Neural crest cell (in vitro differentiated cells): ENCODE measurements at regions not wholly inside any gene's neighbourhood (a gene's known extent, or its start where the extent isn't known, plus 50 kb on each side); places are given as distances from the start of the nearest gene placed in this dataset.
A peak's percentile ranks its signal among the peaks of the same experiment; 100 is the strongest.

Source experiments
- DNase-seq: peaks from one replicate; pipeline ENCODE4 v3.0.0; 2021; ENCODE audit warnings: low read depth, mixed read lengths, low spot score
- H3K27ac Mint-ChIP-seq: one replicate; pipeline ENCODE4 v1.8.0; 2021; ENCODE audit warnings: mild to moderate bottlenecking, mixed read lengths; ENCODE audit not compliant: unreplicated experiment
- H3K27me3 Mint-ChIP-seq: 2 replicates; pipeline ENCODE4 v1.8.0; 2021; ENCODE audit warnings: low read depth, mild to moderate bottlenecking, mixed read lengths
- H3K36me3 Mint-ChIP-seq: 2 replicates; pipeline ENCODE4 v1.8.0; 2021; ENCODE audit warnings: low read depth, mild to moderate bottlenecking, mixed read lengths
- H3K4me1 Mint-ChIP-seq: 2 replicates; pipeline ENCODE4 v1.8.0; 2021; ENCODE audit warnings: mixed read lengths
- H3K4me3 Mint-ChIP-seq: one replicate; pipeline ENCODE4 v1.8.0; 2021; ENCODE audit warnings: mild to moderate bottlenecking, mixed read lengths
- H3K9me3 Mint-ChIP-seq: 2 replicates; pipeline ENCODE4 v1.8.0; 2021; ENCODE audit warnings: mixed read lengths
- TF ChIP-seq, protein P1 (sequence below): fragments of 200-600 bp; sonication (generic); conservative IDR thresholded peaks from 2 replicates; pipeline ENCODE4 v1.5.0; 2021; ENCODE audit warnings: antibody characterized with exemption, mild to moderate bottlenecking

- Mint-ChIP-seq H3K27ac (no peak overlapping the region), H3K9me3 (peaks cover 13% of the 10 kb centered on the region)
Observed at GRCh38 chr10:64463406-64463805, 942.2 kb downstream of the REEP3 start.

GRCh38 chr10:64465653-64466052 lies 944.5 kb downstream of the REEP3 start:
- Mint-ChIP-seq H3K36me3 (peaks cover 6% of the 10 kb centered on the region), H3K4me3 (no peak overlapping the region), H3K4me1 (peaks cover 25% of the 10 kb centered on the region), H3K9me3 (peaks cover 17% of the 10 kb centered on the region), H3K27ac (no peak overlapping the region), H3K27me3 (no peaks in the 10 kb centered on the region)
- no peak for DNase-seq
- TF ChIP-seq, protein P1, sequence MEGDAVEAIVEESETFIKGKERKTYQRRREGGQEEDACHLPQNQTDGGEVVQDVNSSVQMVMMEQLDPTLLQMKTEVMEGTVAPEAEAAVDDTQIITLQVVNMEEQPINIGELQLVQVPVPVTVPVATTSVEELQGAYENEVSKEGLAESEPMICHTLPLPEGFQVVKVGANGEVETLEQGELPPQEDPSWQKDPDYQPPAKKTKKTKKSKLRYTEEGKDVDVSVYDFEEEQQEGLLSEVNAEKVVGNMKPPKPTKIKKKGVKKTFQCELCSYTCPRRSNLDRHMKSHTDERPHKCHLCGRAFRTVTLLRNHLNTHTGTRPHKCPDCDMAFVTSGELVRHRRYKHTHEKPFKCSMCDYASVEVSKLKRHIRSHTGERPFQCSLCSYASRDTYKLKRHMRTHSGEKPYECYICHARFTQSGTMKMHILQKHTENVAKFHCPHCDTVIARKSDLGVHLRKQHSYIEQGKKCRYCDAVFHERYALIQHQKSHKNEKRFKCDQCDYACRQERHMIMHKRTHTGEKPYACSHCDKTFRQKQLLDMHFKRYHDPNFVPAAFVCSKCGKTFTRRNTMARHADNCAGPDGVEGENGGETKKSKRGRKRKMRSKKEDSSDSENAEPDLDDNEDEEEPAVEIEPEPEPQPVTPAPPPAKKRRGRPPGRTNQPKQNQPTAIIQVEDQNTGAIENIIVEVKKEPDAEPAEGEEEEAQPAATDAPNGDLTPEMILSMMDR, result no peak

More at GRCh38 chr10:64463406-64463805, 942.2 kb downstream of the REEP3 start:
- TF ChIP-seq, protein P1, result no peak
- no peaks in the 10 kb centered on the region for H3K27me3 Mint-ChIP-seq
- no peak overlapping the region for H3K4me3 Mint-ChIP-seq
- no peak for DNase-seq
- peaks cover 21% of the 10 kb centered on the region for H3K4me1 Mint-ChIP-seq
- peaks cover 6% of the 10 kb centered on the region for H3K36me3 Mint-ChIP-seq

- Mint-ChIP-seq H3K4me3 (no peak overlapping the region), H3K27me3 (no peaks in the 10 kb centered on the region), H3K4me1 (peaks cover 25% of the 10 kb centered on the region), H3K36me3 (peaks cover 6% of the 10 kb centered on the region), H3K27ac (peak overlapping the region; percentile 79), H3K9me3 (peaks cover 13% of the 10 kb centered on the region)
- peak; percentile 21 for DNase-seq
- TF ChIP-seq, protein P1, result no peak
Observed at GRCh38 chr10:64468219-64468618, 947.0 kb downstream of the REEP3 start.

- Mint-ChIP-seq H3K27me3 (no peaks in the 10 kb centered on the region), H3K9me3 (peaks cover 14% of the 10 kb centered on the region), H3K36me3 (peaks cover 5% of the 10 kb centered on the region), H3K4me3 (no peak overlapping the region), H3K4me1 (no peaks in the 10 kb centered on the region), H3K27ac (no peak overlapping the region)
- TF ChIP-seq, protein P1, result no peak
- DNase-seq, result no peak
Observed at GRCh38 chr10:64476506-64476905, 955.3 kb downstream of the REEP3 start.

DNA sequence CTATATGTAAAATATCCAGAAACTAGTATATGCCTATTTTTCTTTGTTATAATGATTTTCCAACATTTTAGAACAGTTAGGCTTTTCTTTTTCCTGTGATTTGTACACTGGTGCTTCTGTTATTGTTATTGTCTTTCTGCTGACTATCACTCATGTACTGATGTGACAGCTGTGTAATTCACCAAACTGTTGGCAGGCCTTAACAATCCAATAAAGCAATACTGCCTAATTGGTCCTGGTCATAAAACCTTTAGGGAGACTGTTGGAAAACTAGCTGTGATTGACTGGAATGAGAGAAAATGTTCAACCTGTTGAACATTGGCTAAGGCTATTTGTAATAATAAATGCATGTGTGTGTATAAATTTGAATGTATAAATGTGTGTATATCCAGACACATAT lies 956.6 kb downstream of the REEP3 start:
- no peak overlapping the region for H3K27ac Mint-ChIP-seq

More for the DNA sequence above, 956.6 kb downstream of the REEP3 start:
- peaks cover 5% of the 10 kb centered on the region for H3K36me3 Mint-ChIP-seq
- TF ChIP-seq, protein P1, result no peak
- DNase-seq, result no peak
- H3K27me3 Mint-ChIP-seq, result no peaks in the 10 kb centered on the region
- H3K4me1 Mint-ChIP-seq, result no peaks in the 10 kb centered on the region
- no peak overlapping the region for H3K4me3 Mint-ChIP-seq
- H3K9me3 Mint-ChIP-seq, result peaks cover 14% of the 10 kb centered on the region
